DND-41 (cell line): ENCODE measurements at regions not wholly inside any gene's neighbourhood (a gene's known extent, or its start where the extent isn't known, plus 50 kb on each side); places are given as distances from the start of the nearest gene placed in this dataset.

Source experiments
- CTCF ChIP-seq: IDR thresholded peaks from 2 replicates; pipeline ENCODE4 v1.5.1; 2012; ENCODE audit warnings: borderline replicate concordance, low read length, moderate library complexity, mild to moderate bottlenecking; ENCODE audit not compliant: poor library complexity, severe bottlenecking; ENCODE audit errors: extremely low read depth
- EZH2 ChIP-seq: IDR thresholded peaks from 3 replicates; pipeline ENCODE4 v1.6.1; 2012; ENCODE audit warnings: borderline replicate concordance, low read depth, mild to moderate bottlenecking, moderate library complexity, low read length, inconsistent platforms; ENCODE audit not compliant: severe bottlenecking

DNA sequence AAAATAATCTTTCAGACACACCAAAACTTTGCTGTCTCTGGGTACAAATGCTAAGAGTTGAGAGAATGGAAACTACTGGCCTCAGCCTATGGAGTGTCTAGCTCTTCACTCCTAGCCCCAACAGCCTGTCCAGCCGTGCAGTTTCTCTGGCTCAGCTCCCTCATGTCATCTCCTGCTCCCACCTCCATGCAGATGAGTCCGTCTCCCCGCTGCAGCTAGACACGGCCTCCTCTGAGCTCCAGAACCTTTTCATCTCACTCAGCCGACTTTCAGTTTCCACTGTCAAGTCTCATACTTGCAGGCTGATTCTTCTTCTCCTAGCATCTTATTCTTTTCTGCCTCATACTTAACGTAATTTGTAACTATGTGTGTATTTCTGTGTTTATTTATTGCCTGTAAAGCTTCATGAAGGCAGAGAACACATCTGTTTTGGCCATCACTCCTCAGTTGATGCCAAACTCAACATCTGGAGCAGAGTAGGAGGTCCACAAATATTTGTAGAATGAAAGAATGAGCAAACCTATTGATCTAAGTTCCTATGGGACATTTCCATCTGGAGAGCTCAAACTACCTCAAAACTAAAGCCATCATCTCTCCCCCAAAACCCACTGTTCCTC is 139.8 kb upstream of the PWP1 start:
- TF ChIP-seq CTCF, result no peak
- no peak for TF ChIP-seq EZH2
